GM19452 (cell line): ENCODE measurements at regions not wholly inside any gene's neighbourhood (a gene's known extent, or its start where the extent isn't known, plus 50 kb on each side); places are given as distances from the start of the nearest gene placed in this dataset.

Experiments used
- ATAC-seq: cut with Tn5 transposase; IDR thresholded peaks from one replicate; pipeline ENCODE4 v1.9.1; 2021; ENCODE audit not compliant: unreplicated experiment

GRCh38 chr20:22438346-22438745 is 146.0 kb downstream of the FOXA2 start:
- ATAC-seq, result no peak

- no peak for ATAC-seq
Observed at GRCh38 chr20:22437354-22437753, 147.0 kb downstream of the FOXA2 start.

- ATAC-seq, result no peak
Observed at GRCh38 chr20:22431419-22431818, 153.0 kb downstream of the FOXA2 start.

- ATAC-seq, result no peak
Observed at GRCh38 chr20:22430746-22431168, 153.6 kb downstream of the FOXA2 start.

- no peak for ATAC-seq
Observed at GRCh38 chr20:22430154-22430745, 154.1 kb downstream of the FOXA2 start.

- no peak for ATAC-seq
Observed at GRCh38 chr20:22429175-22430153, 154.9 kb downstream of the FOXA2 start.

GRCh38 chr20:22428051-22428450 is 156.3 kb downstream of the FOXA2 start:
- no peak for ATAC-seq

GRCh38 chr20:22426772-22427171 is 157.6 kb downstream of the FOXA2 start:
- ATAC-seq, result no peak

GRCh38 chr20:22425344-22426295 is 158.8 kb downstream of the FOXA2 start:
- ATAC-seq, result no peak

- no peak for ATAC-seq
Observed at GRCh38 chr20:22423190-22423832, 161.1 kb downstream of the FOXA2 start.

GRCh38 chr20:22420116-22420598 is 164.2 kb downstream of the FOXA2 start:
- ATAC-seq, result no peak

- no peak for ATAC-seq
Observed at GRCh38 chr20:22418738-22419137, 165.6 kb downstream of the FOXA2 start.

GRCh38 chr20:22414305-22414742 is 170.0 kb downstream of the FOXA2 start:
- ATAC-seq, result no peak

GRCh38 chr20:22412977-22413868 is 171.1 kb downstream of the FOXA2 start:
- no peak for ATAC-seq

GRCh38 chr20:22411627-22412450 is 172.5 kb downstream of the FOXA2 start:
- no peak for ATAC-seq

GRCh38 chr20:22411286-22411626 is 173.1 kb downstream of the FOXA2 start:
- ATAC-seq, result no peak

GRCh38 chr20:22410556-22411130 is 173.7 kb downstream of the FOXA2 start:
- ATAC-seq, result no peak
